OCI-LY1 (cell line): ENCODE measurements at regions not wholly inside any gene's neighbourhood (a gene's known extent, or its start where the extent isn't known, plus 50 kb on each side); places are given as distances from the start of the nearest gene placed in this dataset.

ENCODE experiments used
- CTCF ChIP-seq: fragments of 200-600 bp; sonication (generic), shearing (Covaris generic); IDR thresholded peaks from 2 replicates; pipeline ENCODE4 v1.5.1; 2017; ENCODE audit warnings: mild to moderate bottlenecking, antibody characterized with exemption, low read length, moderate library complexity, mixed read lengths
- EZH2 ChIP-seq: fragments of 200-600 bp; sonication (generic), shearing (Covaris generic); IDR thresholded peaks from 2 replicates; pipeline ENCODE4 v1.8.0; 2017; ENCODE audit warnings: borderline replicate concordance, mixed run types, mild to moderate bottlenecking, antibody characterized with exemption, low read length, moderate library complexity, mixed read lengths

GRCh38 chr2:9793156-9793917, 49.9 kb upstream of the TAF1B start:
- no peak for TF ChIP-seq EZH2
- TF ChIP-seq CTCF = no peak
